HG02884 (cell line): ENCODE measurements at regions not wholly inside any gene's neighbourhood (a gene's known extent, or its start where the extent isn't known, plus 50 kb on each side); places are given as distances from the start of the nearest gene placed in this dataset.
"Not testable (repeated sequence)": the region's sequence is repeated elsewhere in the genome, so short reads cannot be mapped to it uniquely, and the experiment has no call there.

ENCODE experiments used
- ATAC-seq: cut with Tn5 transposase; IDR thresholded peaks from one replicate; pipeline ENCODE4 v1.9.1; 2021; ENCODE audit warnings: mild to moderate bottlenecking, moderate library complexity; ENCODE audit not compliant: unreplicated experiment

GRCh38 chr5:120813551-120813950, 349.5 kb downstream of the PRR16 start:
- no peak for ATAC-seq

GRCh38 chr5:120817044-120817985, 353.2 kb downstream of the PRR16 start:
- ATAC-seq = no peak

- no peak for ATAC-seq
Observed at GRCh38 chr5:120818128-120818527, 354.0 kb downstream of the PRR16 start.

- ATAC-seq = no peak
Observed at GRCh38 chr5:120823328-120823727, 359.2 kb downstream of the PRR16 start.

- not testable (repeated sequence) for ATAC-seq
Observed at GRCh38 chr5:120831646-120832045, 367.5 kb downstream of the PRR16 start.

GRCh38 chr5:120841830-120842229, 377.7 kb downstream of the PRR16 start:
- no peak for ATAC-seq

GRCh38 chr5:120843390-120843980, 379.4 kb downstream of the PRR16 start:
- no peak for ATAC-seq

- ATAC-seq = no peak
Observed at GRCh38 chr5:120848883-120849282, 384.8 kb downstream of the PRR16 start.

- ATAC-seq = no peak
Observed at GRCh38 chr5:120852222-120852860, 388.2 kb downstream of the PRR16 start.

- ATAC-seq = no peak
Observed at GRCh38 chr5:120866997-120867396, 402.9 kb downstream of the PRR16 start.

- ATAC-seq = no peak
Observed at GRCh38 chr5:120869831-120870230, 405.7 kb downstream of the PRR16 start.

GRCh38 chr5:120872297-120872696, 408.2 kb downstream of the PRR16 start:
- ATAC-seq = no peak

- ATAC-seq = no peak
Observed at GRCh38 chr5:120873083-120873482, 409.0 kb downstream of the PRR16 start.

- no peak for ATAC-seq
Observed at GRCh38 chr5:120874081-120874862, 410.2 kb downstream of the PRR16 start.

GRCh38 chr5:120882038-120882775, 418.1 kb downstream of the PRR16 start:
- no peak for ATAC-seq

GRCh38 chr5:120886351-120886860, 422.3 kb downstream of the PRR16 start:
- ATAC-seq = no peak

- ATAC-seq = no peak
Observed at GRCh38 chr5:120895660-120896059, 431.6 kb downstream of the PRR16 start.

GRCh38 chr5:120901199-120901598, 437.1 kb downstream of the PRR16 start:
- no peak for ATAC-seq

- ATAC-seq = no peak
Observed at GRCh38 chr5:120907953-120908352, 443.9 kb downstream of the PRR16 start.

- no peak for ATAC-seq
Observed at GRCh38 chr5:120910629-120911028, 446.5 kb downstream of the PRR16 start.
